CD4-positive, alpha-beta T cell treated with Interleukin-17A for 1 hour (primary cell): ENCODE measurements at regions not wholly inside any gene's neighbourhood (a gene's known extent, or its start where the extent isn't known, plus 50 kb on each side); places are given as distances from the start of the nearest gene placed in this dataset.

Source experiments
- DNase-seq: peaks from one replicate; pipeline ENCODE4 v3.0.0-alpha.2; 2020

DNA sequence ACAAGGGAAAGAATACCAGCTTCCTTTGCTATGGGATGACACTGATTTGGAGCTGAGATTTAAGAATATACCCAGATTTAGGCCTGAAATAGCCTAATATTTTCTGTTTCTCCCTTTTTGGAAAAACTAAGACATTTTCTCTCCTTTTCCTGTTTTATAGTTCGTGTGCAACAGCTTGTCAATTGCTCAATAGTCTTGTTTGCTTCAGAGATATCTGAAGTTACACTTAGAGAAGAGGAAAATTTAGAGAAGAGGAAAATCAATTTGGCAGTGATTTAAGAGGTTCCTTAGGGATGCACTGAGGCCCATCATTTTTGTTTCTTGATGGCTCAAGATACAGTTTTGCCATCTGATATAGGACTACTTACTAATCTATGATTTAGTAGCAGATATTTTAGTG, 398.6 kb downstream of the RFPL4B start:
- no peak for DNase-seq

DNA sequence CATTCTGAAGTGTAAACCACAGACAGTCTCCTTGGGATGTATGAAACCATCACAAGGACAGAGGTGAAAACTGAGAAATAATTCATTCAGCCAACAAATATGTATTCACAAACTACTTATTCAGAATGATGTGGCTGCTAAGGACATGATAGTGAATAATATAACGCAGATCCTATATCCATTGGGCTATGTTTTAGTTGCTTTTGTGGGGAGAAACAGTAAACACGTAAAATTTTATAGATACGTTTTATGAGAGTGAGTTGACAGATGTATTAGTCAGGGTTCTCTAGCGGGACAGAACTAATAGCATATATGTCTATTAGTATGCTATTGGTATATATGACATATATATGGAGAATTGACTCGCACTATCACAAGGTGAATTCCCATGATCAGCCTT, 402.5 kb downstream of the RFPL4B start:
- no peak for DNase-seq

DNA sequence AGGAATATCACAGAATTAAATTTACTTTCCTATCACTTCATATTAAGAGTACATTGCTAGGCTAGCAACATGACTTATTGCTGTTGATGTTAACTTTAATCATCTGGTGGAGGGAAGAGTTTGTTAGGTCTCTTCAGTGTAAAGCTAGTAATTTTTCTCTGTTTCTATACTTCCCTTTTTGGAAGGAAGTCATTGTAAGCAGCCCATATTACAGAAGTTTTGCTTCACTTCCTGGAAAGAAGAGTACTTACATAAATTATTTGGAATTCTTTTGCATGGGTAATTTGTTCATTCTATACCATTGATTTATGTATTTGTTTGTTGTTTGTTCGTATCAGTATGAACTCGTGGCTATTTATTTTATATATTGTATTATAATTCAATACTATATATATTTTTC, 405.2 kb downstream of the RFPL4B start:
- DNase-seq, result no peak

GRCh38 chr6:112752791-112753190, 405.7 kb downstream of the RFPL4B start:
- DNase-seq, result no peak

DNA sequence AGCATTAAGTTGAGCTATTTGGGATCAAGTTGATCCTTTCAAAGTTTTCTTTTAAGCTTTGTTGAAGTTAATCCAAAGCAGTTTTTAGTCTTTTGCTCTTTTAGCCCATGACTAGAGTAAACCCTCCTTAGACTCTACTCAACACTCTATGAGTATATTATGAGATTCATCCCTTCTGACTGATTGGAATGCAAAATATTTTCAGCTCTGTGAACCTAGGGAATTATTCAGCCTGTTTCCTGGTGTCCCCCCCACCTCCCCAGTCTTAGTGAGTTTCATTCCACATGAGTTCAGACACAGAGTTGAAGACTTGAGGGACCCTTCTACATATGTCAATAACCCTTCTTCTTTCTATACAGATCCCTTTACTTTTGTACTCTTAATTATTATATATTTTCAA, 413.7 kb downstream of the RFPL4B start:
- no peak for DNase-seq

DNA sequence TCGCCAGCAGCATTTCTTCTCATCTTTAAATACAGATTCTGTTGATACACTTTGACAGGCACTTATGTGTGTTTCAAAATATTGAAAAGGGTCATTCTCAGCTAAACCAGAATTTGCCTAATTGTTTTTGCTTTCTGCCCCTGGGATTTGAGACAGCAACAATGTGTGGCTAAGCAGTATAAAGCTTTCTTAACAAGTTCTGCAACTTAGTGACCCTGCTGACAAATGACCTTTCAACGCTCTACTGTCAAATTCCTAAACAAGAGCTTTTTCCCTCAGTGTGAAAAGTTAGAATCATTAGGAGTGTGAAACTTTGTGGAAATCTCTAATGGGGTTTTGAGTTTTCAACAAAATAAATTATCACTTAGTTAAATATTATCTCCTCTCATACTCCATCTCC, 414.6 kb downstream of the RFPL4B start:
- DNase-seq, result no peak

GRCh38 chr6:112764377-112764776, 417.2 kb downstream of the RFPL4B start:
- DNase-seq, result no peak

DNA sequence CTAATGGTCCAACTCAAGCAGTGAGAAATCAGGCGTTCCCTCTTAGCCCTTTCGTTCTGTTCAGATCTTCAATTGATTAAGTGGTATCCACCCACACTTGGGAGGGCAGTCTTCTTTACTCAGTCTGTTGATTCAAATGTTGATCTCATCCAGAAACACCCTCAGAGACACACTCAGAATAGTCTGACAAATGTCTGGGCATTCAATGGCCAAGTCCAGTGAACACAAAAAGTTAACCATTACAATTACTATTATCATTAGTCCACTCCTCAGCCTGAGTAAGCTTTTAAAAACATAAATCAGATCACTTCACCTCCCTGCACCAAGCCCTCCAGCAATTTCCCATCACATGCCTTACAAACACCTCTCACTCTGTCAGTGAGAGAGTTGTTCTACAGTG, 423.2 kb downstream of the RFPL4B start:
- DNase-seq, result no peak

- DNase-seq, result no peak
Measured at GRCh38 chr6:112773187-112773586, 426.1 kb downstream of the RFPL4B start.

GRCh38 chr6:112774319-112774718, 427.2 kb downstream of the RFPL4B start:
- DNase-seq, result no peak

- no peak for DNase-seq
Measured at GRCh38 chr6:112780498-112781096, 433.5 kb downstream of the RFPL4B start.

GRCh38 chr6:112781241-112781640, 434.1 kb downstream of the RFPL4B start:
- DNase-seq, result no peak

- no peak for DNase-seq
Measured at GRCh38 chr6:112785408-112785807, 438.3 kb downstream of the RFPL4B start.

DNA sequence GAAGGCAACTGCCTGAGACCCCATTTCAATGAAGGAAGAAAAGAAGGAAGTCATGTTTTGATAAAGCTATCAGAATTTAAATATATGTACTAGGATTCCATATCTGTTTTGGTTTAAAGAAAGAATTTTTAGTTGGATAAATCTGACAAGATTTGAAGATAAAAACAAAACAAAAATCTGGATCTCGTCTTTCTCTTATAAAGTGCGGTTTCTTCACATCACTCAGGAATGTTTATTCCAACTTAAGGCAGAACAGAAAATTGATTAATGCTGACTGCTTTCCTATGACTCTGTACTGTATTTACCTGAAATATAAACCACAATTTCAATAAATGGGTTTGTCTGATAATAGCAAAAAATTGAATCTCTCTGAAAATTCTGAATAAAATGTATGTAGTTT, 439.7 kb downstream of the RFPL4B start:
- DNase-seq, result no peak

GRCh38 chr6:112787371-112787770, 440.2 kb downstream of the RFPL4B start:
- DNase-seq, result no peak

- no peak for DNase-seq
Measured at GRCh38 chr6:112795316-112795715, 448.2 kb downstream of the RFPL4B start.

DNA sequence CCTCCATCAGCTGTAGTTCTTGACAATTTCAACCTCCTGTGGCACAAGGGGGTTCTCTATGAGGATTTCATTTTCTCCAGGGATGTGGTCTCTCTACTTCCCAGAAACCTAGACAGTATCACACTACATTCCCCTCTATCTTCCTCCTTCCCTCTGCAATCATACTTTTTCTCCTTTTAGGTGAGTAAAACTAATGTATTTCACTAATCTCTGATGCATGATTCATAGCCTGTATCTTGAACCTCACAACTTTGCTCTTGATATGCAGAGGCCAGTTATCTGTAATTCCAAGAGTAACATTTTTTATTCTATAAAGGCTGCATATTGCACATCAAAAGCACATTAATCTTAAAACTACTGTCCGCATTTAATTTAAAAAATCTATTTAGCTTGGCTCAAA, 449.6 kb downstream of the RFPL4B start:
- no peak for DNase-seq

- no peak for DNase-seq
Measured at GRCh38 chr6:112799889-112800288, 452.8 kb downstream of the RFPL4B start.

GRCh38 chr6:112800439-112800838, 453.3 kb downstream of the RFPL4B start:
- no peak for DNase-seq

DNA sequence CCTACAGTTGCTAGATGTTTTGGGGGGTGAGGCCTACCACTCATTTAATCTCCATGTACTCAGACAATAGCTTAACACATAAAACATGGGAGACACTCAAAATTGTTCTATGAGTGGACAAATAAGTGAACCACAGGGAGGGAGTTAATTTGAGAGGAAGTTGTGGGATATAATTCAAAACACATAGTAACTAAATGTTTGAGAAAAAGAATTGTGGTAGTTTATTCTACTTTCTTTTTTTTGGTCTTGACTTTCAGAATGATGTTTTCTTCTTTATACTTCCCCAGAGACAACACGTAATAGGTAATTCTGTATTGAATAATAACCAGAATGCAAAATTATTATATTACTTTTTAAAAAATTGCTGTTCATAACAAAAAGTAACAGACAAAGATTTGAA, 453.8 kb downstream of the RFPL4B start:
- no peak for DNase-seq

DNA sequence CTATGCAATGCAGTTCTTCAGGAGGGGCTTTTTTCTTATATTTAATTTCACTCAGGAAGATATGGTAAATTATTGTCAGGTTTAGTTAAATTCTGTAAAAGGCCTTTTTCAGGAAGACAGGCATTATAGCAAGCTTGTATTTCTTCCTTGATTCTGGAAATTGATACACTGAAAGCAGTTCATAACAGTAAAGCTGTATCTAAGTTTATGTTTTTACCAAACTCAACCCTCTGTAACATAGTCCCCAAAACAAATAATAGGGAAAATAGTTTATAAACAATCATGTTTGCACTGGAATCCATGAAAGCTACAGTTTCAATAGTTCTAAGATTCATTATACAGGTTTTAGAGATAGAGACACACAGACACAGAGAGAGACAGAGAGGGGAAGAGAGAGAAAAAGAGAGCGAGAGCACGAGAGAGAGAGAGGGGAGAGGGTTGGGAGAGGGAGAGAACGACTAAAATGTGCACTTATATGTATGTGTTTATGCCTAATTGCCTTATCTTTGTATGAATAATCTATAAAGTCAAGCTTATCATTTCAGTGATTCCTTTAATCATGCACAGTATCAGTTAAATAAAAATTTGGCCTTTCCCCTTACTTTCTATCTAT, 454.4 kb downstream of the RFPL4B start:
- no peak for DNase-seq

DNA sequence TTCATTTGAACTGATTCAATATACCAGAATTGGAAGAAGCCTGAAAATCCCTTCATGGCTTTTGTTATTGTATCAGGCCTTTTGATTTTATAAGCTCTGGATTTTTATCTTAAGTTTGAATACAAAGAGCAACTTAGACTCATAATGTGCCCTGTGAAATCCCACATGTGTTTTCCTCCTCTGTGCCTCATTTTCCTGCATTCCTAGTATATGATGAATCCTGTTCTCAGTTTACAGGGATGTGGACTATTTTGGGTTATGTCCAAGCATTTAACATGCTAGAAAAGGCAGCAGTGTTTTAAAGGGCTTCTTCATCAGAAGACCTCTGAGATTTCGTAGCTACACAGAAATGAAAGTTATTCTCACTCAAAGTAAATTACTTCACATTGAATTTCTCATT, 455.0 kb downstream of the RFPL4B start:
- no peak for DNase-seq

DNA sequence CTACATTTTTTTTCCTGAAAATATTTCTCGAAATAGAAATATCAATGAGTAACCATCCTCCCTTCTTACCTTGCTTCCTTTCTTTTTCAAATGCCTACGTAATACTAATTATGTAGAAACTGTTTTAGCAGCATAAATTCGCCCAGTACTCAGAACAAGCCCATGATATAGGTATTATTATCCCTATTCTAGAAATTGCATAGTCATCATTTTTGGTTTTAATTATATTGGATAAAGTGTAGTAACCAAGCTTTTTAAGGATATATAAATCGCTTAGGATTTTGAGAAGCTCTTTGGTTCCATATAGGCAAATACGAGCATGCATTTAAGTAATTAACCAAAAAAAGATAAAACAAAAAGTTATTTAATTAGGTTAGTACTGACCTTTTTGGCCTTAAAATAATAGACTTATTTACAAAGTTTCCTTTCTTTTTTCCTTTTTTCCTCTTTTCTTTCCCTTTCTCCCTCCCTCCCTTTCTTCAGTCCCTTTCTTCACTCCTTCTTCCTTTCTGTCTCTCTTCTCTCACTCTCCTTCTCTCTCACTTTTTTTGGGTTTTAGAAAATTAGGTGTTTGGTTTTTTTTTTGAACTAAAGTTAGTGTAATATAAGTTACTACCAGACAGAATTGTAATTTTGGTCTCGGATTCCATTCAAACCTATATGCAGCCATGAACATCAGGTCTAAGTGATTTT, 457.7 kb downstream of the RFPL4B start:
- no peak for DNase-seq

GRCh38 chr6:112806163-112806865, 459.2 kb downstream of the RFPL4B start:
- DNase-seq, result no peak
